ENCODE measurements at regions not wholly inside any gene's neighbourhood (a gene's known extent, or its start where the extent isn't known, plus 50 kb on each side); places are given as distances from the start of the nearest gene placed in this dataset.

GRCh38 chr10:2633630-2634029 lies 433.7 kb upstream of the PFKP start:
- H3K9me3 ChIP-seq: no peaks in the 10 kb centered on the region
- no peaks in the 10 kb centered on the region for H3K27me3 ChIP-seq
- H3K4me3 ChIP-seq: no peak overlapping the region
- WGBS, 2 donors: 74 to 83% methylated on average over 6 of the region's 6 CpGs
- TF ChIP-seq, protein P1, sequence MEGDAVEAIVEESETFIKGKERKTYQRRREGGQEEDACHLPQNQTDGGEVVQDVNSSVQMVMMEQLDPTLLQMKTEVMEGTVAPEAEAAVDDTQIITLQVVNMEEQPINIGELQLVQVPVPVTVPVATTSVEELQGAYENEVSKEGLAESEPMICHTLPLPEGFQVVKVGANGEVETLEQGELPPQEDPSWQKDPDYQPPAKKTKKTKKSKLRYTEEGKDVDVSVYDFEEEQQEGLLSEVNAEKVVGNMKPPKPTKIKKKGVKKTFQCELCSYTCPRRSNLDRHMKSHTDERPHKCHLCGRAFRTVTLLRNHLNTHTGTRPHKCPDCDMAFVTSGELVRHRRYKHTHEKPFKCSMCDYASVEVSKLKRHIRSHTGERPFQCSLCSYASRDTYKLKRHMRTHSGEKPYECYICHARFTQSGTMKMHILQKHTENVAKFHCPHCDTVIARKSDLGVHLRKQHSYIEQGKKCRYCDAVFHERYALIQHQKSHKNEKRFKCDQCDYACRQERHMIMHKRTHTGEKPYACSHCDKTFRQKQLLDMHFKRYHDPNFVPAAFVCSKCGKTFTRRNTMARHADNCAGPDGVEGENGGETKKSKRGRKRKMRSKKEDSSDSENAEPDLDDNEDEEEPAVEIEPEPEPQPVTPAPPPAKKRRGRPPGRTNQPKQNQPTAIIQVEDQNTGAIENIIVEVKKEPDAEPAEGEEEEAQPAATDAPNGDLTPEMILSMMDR (IDR thresholded peaks at IDR 0.05): no peak
- TF ChIP-seq EP300 (IDR thresholded peaks at IDR 0.05) (no peak), POLR2AphosphoS5 (IDR thresholded peaks at IDR 0.05) (no peak), POLR2A (IDR thresholded peaks at IDR 0.05) (no peak)
- H3K36me3 ChIP-seq: no peaks in the 10 kb centered on the region
- DNase-seq: no peak
- intact Hi-C loops (cut with DNase I): no loop called here
- no peaks in the 10 kb centered on the region for H3K4me1 ChIP-seq
- no peak overlapping the region for H3K27ac ChIP-seq

DNA sequence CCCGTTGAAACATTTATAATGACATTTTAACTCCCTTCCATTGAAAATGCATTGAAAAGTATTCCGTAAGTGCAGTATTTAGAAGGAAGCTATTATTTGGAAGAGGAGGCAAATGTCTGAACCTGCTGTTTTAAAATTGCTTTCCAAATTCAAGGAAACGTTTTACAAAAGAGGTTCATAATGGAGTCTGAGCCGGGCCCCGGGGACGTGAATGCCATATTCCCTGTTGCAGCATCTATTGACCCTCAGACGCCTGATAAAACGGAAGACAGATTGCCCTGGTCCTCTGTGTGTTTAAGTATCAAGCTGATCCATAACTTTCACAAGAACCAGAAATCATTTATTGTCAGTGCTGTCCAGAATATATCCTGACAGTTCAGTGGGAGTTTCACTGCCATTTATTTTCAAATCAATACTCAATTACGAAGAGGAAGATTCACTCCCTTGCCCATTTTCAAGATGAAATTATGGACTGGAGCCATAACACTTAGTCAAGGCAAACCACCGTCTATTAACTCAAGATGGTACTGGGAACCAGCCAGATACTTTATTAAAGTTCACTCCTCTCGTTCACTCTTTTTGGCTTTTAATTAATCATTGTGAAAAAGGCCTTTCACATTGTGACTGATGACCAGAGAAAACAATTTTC lies 435.7 kb upstream of the PFKP start:
- intact Hi-C loops (cut with DNase I): no loop called here
- WGBS, 2 donors: 85 to 89% methylated on average over 11 of the region's 11 CpGs

DNA sequence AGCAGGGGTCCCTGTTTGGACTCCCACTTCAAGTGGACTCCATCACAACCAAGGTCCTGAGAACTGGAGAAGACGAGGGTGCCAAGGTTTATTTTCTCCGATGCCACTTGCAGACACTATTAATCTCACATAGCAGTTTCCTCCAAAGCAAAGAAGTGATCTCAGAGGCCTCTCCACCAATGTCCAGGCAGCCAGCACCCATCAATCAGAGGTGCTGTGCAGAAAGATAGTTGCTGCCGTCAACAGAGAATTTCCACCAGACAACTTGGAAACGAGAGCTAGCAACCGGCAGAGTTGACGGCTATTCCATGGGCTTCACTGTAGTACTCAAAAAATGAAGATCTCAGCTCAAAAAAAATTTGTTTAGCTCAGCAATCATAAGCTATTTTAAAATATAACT lies 438.6 kb upstream of the PFKP start:
- Histone ChIP-seq H3K4me3 (no peak overlapping the region), H3K27me3 (no peaks in the 10 kb centered on the region), H3K27ac (no peak overlapping the region), H3K9me3 (peaks cover 0 to 4% (median 0%) of the 10 kb centered on the region in 4 donors), H3K36me3 (no peaks in the 10 kb centered on the region), H3K4me1 (no peaks in the 10 kb centered on the region)
- intact Hi-C loops (cut with DNase I): no loop called here
- WGBS, 2 donors: 88 to 91% methylated on average over 6 of the region's 6 CpGs
- no peak for TF ChIP-seq POLR2AphosphoS5 (IDR thresholded peaks at IDR 0.05)
- TF ChIP-seq EP300 (IDR thresholded peaks at IDR 0.05): no peak
- TF ChIP-seq, protein P1 (IDR thresholded peaks at IDR 0.05): no peak
- no peak for TF ChIP-seq POLR2A (IDR thresholded peaks at IDR 0.05)
- DNase-seq: no peak

More for the DNA sequence above, 435.7 kb upstream of the PFKP start:
- TF ChIP-seq, protein P1 (IDR thresholded peaks at IDR 0.05): no peak
- TF ChIP-seq POLR2AphosphoS5 (IDR thresholded peaks at IDR 0.05) (no peak), EP300 (IDR thresholded peaks at IDR 0.05) (no peak), POLR2A (IDR thresholded peaks at IDR 0.05) (no peak)
- H3K9me3 ChIP-seq: no peaks in the 10 kb centered on the region
- H3K36me3 ChIP-seq: no peaks in the 10 kb centered on the region
- no peak overlapping the region for H3K27ac ChIP-seq
- H3K4me1 ChIP-seq: no peaks in the 10 kb centered on the region
- no peak for DNase-seq
- no peaks in the 10 kb centered on the region for H3K27me3 ChIP-seq
- H3K4me3 ChIP-seq: no peak overlapping the region

DNA sequence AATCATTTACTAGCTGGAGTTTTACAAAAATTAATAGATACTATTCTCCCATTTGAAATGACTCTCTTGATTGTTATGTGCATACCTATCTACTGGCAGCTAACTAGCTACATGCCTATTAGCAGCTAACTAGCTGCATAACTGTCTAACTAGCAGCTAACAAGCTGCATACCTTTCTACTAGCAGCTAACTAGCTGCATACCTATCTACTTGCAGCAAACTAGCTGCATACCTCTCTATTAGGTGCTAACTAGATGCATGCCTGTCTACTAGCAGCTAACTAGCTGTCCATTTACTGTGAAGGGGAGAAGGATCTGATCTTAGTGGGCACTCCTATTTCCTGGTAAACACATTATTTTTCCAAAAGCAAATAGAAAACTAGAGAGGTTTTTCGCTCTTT lies 439.4 kb upstream of the PFKP start:
- Histone ChIP-seq H3K4me1 (no peaks in the 10 kb centered on the region), H3K9me3 (peaks cover 0 to 4% (median 0%) of the 10 kb centered on the region in 4 donors), H3K4me3 (no peak overlapping the region), H3K27me3 (no peaks in the 10 kb centered on the region), H3K36me3 (no peaks in the 10 kb centered on the region), H3K27ac (no peak overlapping the region)
- TF ChIP-seq EP300 (IDR thresholded peaks at IDR 0.05) (no peak), POLR2AphosphoS5 (IDR thresholded peaks at IDR 0.05) (no peak), POLR2A (IDR thresholded peaks at IDR 0.05) (no peak)
- TF ChIP-seq, protein P1 (IDR thresholded peaks at IDR 0.05): no peak
- intact Hi-C loops (cut with DNase I): no loop called here
- WGBS, 2 donors: 28 to 73% methylated on average over 1 of the region's 1 CpG
- DNase-seq: no peak

GRCh38 chr10:2625094-2625493 lies 442.3 kb upstream of the PFKP start:
- no peak overlapping the region for H3K4me3 ChIP-seq
- H3K4me1 ChIP-seq: no peaks in the 10 kb centered on the region
- H3K27ac ChIP-seq: no peak overlapping the region
- WGBS, 2 donors: 84% methylated on average over 10 of the region's 10 CpGs
- no peak for DNase-seq
- H3K9me3 ChIP-seq: peaks cover 0 to 4% (median 0%) of the 10 kb centered on the region in 4 donors
- no peaks in the 10 kb centered on the region for H3K36me3 ChIP-seq
- TF ChIP-seq POLR2AphosphoS5 (IDR thresholded peaks at IDR 0.05) (no peak), POLR2A (IDR thresholded peaks at IDR 0.05) (no peak), EP300 (IDR thresholded peaks at IDR 0.05) (no peak)
- TF ChIP-seq, protein P1 (IDR thresholded peaks at IDR 0.05): no peak
- intact Hi-C loops (cut with DNase I): no loop called here
- no peaks in the 10 kb centered on the region for H3K27me3 ChIP-seq

Data from sigmoid colon (tissue), 6 donors.